Endothelial cell of umbilical vein (primary cell): ENCODE measurements at regions not wholly inside any gene's neighbourhood (a gene's known extent, or its start where the extent isn't known, plus 50 kb on each side); places are given as distances from the start of the nearest gene placed in this dataset.

Experiments
- BruUV-seq: library from RNA; stranded (reverse); fragments of 400-500 nt; replicated peaks from 2 replicates; lab custom pipeline; 2021; lab: Mats Ljungman, UMichigan
- CTCF ChIA-PET: fragments of 300-600, 350-600 bp; sonication (Branson Sonifier 250); formaldehyde crosslinking; loops from one replicate; lab custom pipeline; 2021; ENCODE audit warnings: antibody characterized with exemption, inconsistent platforms; lab: Charles Lee
- POLR2A ChIA-PET: fragments of 300-600, 350-600 bp; sonication (Branson Sonifier 250); formaldehyde crosslinking; loops from one replicate; lab custom pipeline; 2021; ENCODE audit warnings: antibody characterized with exemption, inconsistent platforms; lab: Charles Lee
- DNase-seq: peaks from one replicate; pipeline ENCODE4 v3.0.0-alpha.2; 2011; ENCODE audit warnings: low read depth, low spot score
- FAIRE-seq: peaks from 2 replicates; lab custom pipeline; 2011; peaks lifted over from hg19 to GRCh38; lab: Jason Lieb, UNC
- H2AFZ ChIP-seq: 2 replicates; pipeline ENCODE4 v1.6.0; 2012; ENCODE audit warnings: low read depth, low read length, control low read depth, inconsistent platforms
- H3K27ac ChIP-seq: 2 replicates; pipeline ENCODE4 v1.5.1; 2011; ENCODE audit warnings: low read depth, mild to moderate bottlenecking, control low read depth, low read length, moderate library complexity; ENCODE audit not compliant: insufficient read depth
- H3K27me3 ChIP-seq, 2 experiments: 2 replicates each; pipeline versions ENCODE4 v1.6.0 to v1.6.1; 2011; ENCODE audit warnings: low read length in 2 of 2, mixed read lengths in 1 of 2; ENCODE audit not compliant: control insufficient read depth in 2 of 2, insufficient read depth in 2 of 2
- H3K36me3 ChIP-seq, 2 experiments: 2 replicates in 1 of 2; 3 replicates in 1 of 2; pipeline ENCODE4 v1.5.1; 2011; ENCODE audit warnings: low read length in 2 of 2, mild to moderate bottlenecking in 1 of 2, moderate library complexity in 1 of 2; ENCODE audit not compliant: control insufficient read depth in 2 of 2, insufficient read depth in 2 of 2; ENCODE audit errors: extremely low read depth in 1 of 2
- H3K4me1 ChIP-seq: 3 replicates; pipeline ENCODE4 v1.5.1; 2011; ENCODE audit warnings: mild to moderate bottlenecking, low read length; ENCODE audit not compliant: control insufficient read depth, insufficient read depth; ENCODE audit errors: extremely low read depth
- H3K4me2 ChIP-seq: 2 replicates; pipeline ENCODE4 v1.6.1; 2011; ENCODE audit warnings: low read length, control low read depth, mixed read lengths; ENCODE audit not compliant: insufficient read depth
- H3K4me3 ChIP-seq, 3 experiments: fragments of 200-600 bp in 1 of 3; sonication (generic), shearing (Covaris generic) in 1 of 3; replicated peaks in 1 of 3; 2 replicates each; pipeline ENCODE4 v1.5.1; 2011 to 2016; ENCODE audit warnings: control low read depth in 3 of 3, low read length in 3 of 3, mild to moderate bottlenecking in 2 of 3, inconsistent platforms in 1 of 3, low read depth in 1 of 3, moderate library complexity in 1 of 3; ENCODE audit not compliant: insufficient read depth in 1 of 3
- H3K79me2 ChIP-seq: 2 replicates; pipeline ENCODE4 v1.6.0; 2012; ENCODE audit warnings: low read length, inconsistent platforms; ENCODE audit not compliant: control insufficient read depth, insufficient read depth
- H3K9ac ChIP-seq: replicated peaks from 2 replicates; pipeline ENCODE3; 2011; ENCODE audit warnings: low read length, control low read depth; ENCODE audit not compliant: insufficient read depth; ENCODE audit errors: extremely low read depth
- H3K9me1 ChIP-seq: replicated peaks from 3 replicates; pipeline ENCODE4 v1.6.0; 2011; ENCODE audit warnings: mild to moderate bottlenecking, low read length; ENCODE audit not compliant: control insufficient read depth, insufficient read depth; ENCODE audit errors: extremely low read depth
- H3K9me3 ChIP-seq: replicated peaks from 2 replicates; pipeline ENCODE4 v1.5.1; 2012; ENCODE audit warnings: low read length, inconsistent platforms; ENCODE audit not compliant: control insufficient read depth, insufficient read depth
- H4K20me1 ChIP-seq: replicated peaks from 2 replicates; pipeline ENCODE3; 2011; ENCODE audit warnings: mild to moderate bottlenecking, low read length; ENCODE audit not compliant: control insufficient read depth, insufficient read depth; ENCODE audit errors: extremely low read depth
- EZH2 ChIP-seq: IDR thresholded peaks from 2 replicates; pipeline ENCODE4 v1.6.1; 2012; ENCODE audit warnings: borderline replicate concordance, low read depth, mild to moderate bottlenecking, moderate library complexity, low read length, inconsistent platforms; ENCODE audit not compliant: severe bottlenecking
- FOS ChIP-seq: IDR thresholded peaks from 2 replicates; pipeline ENCODE4 v1.6.1; 2011; ENCODE audit warnings: mild to moderate bottlenecking, low read length, moderate library complexity, borderline replicate concordance; ENCODE audit not compliant: insufficient read depth
- GATA2 ChIP-seq: IDR thresholded peaks from 2 replicates; pipeline ENCODE4 v1.7.0; 2011; ENCODE audit warnings: low read depth, mild to moderate bottlenecking, moderate library complexity, mixed read lengths, low read length; ENCODE audit not compliant: insufficient read length, insufficient read depth
- JUN ChIP-seq: IDR thresholded peaks from 2 replicates; pipeline ENCODE4 v1.6.1; 2011; ENCODE audit warnings: borderline replicate concordance, low read depth; ENCODE audit not compliant: insufficient read length, insufficient read depth
- MAX ChIP-seq: IDR thresholded peaks from 2 replicates; pipeline ENCODE4 v1.6.1; 2011; ENCODE audit not compliant: insufficient read depth, insufficient read length
- MYC ChIP-seq: IDR thresholded peaks from one replicate; pipeline ENCODE4 v1.6.1; 2011; ENCODE audit warnings: mild to moderate bottlenecking, low read depth, low read length
- POLR2A ChIP-seq: IDR thresholded peaks from 2 replicates; pipeline ENCODE4 v1.6.1; 2012; ENCODE audit warnings: low read depth, mild to moderate bottlenecking, control low read depth, low read length
- POLR2AphosphoS5 ChIP-seq: IDR thresholded peaks from 2 replicates; pipeline ENCODE4 v1.6.1; 2012; ENCODE audit warnings: low read depth, mild to moderate bottlenecking, control low read depth, low read length, moderate library complexity; ENCODE audit not compliant: insufficient read depth
- dilution Hi-C: fragments of 300-500 bp; cut with MboI; formaldehyde crosslinking; loops from one replicate; pipeline ENCODE4 v1.15.0; 2019; ENCODE audit warnings: low sequenced_read_pairs; ENCODE audit not compliant: extremely low pct_ligation_motif_present
- intact Hi-C: fragments of 100-400 bp; cut with micrococcal nuclease; formaldehyde crosslinking; loops from one replicate; pipeline ENCODE4 v1.10.0; 2022
- TF ChIP-seq, protein P1 (sequence below), 2 donors: IDR thresholded peaks; 1 replicate in 1 of 2; 2 replicates in 1 of 2; pipeline ENCODE4 v1.5.1; 2011; ENCODE audit warnings: low read length in 2 of 2, mild to moderate bottlenecking in 2 of 2, moderate library complexity in 2 of 2, control low read depth in 1 of 2, inconsistent platforms in 1 of 2, low read depth in 1 of 2; ENCODE audit not compliant: insufficient read depth in 1 of 2; ENCODE audit errors: extremely low read depth in 1 of 2

GRCh38 chr19:29378126-29378525, 147.7 kb upstream of the VSTM2B start:
- H4K20me1 ChIP-seq: no peaks in the 10 kb centered on the region
- H3K9ac ChIP-seq: no peak overlapping the region
- H3K27ac ChIP-seq: no peak overlapping the region
- FAIRE-seq (no peak), DNase-seq (no peak)
- peaks cover 4% of the 10 kb centered on the region for H3K9me3 ChIP-seq
- no peak overlapping the region for H2AFZ ChIP-seq
- H3K79me2 ChIP-seq: no peaks in the 10 kb centered on the region
- POLR2A ChIA-PET: no interaction called here
- no peak overlapping the region for H3K4me2 ChIP-seq
- CTCF ChIA-PET: no interaction called here
- H3K36me3 ChIP-seq: no peaks in the 10 kb centered on the region
- TF ChIP-seq, protein P1, sequence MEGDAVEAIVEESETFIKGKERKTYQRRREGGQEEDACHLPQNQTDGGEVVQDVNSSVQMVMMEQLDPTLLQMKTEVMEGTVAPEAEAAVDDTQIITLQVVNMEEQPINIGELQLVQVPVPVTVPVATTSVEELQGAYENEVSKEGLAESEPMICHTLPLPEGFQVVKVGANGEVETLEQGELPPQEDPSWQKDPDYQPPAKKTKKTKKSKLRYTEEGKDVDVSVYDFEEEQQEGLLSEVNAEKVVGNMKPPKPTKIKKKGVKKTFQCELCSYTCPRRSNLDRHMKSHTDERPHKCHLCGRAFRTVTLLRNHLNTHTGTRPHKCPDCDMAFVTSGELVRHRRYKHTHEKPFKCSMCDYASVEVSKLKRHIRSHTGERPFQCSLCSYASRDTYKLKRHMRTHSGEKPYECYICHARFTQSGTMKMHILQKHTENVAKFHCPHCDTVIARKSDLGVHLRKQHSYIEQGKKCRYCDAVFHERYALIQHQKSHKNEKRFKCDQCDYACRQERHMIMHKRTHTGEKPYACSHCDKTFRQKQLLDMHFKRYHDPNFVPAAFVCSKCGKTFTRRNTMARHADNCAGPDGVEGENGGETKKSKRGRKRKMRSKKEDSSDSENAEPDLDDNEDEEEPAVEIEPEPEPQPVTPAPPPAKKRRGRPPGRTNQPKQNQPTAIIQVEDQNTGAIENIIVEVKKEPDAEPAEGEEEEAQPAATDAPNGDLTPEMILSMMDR (IDR thresholded peaks at IDR 0.05; ENCODE audit: extremely low read depth in 1 of 2, insufficient read depth in 1 of 2, low read depth in 1 of 2, low read length in 2 of 2): no peak
- no peak for TF ChIP-seq POLR2A
- no peak for TF ChIP-seq EZH2
- TF ChIP-seq GATA2: no peak
- TF ChIP-seq JUN: no peak
- no peaks in the 10 kb centered on the region for H3K27me3 ChIP-seq
- intact Hi-C loops (no loop called here), dilution Hi-C loops (no loop called here)
- H3K4me3 ChIP-seq: no peak overlapping the region
- H3K4me1 ChIP-seq: no peaks in the 10 kb centered on the region
- BruUV-seq: no TSS peak
- H3K9me1 ChIP-seq: no peaks in the 10 kb centered on the region

DNA sequence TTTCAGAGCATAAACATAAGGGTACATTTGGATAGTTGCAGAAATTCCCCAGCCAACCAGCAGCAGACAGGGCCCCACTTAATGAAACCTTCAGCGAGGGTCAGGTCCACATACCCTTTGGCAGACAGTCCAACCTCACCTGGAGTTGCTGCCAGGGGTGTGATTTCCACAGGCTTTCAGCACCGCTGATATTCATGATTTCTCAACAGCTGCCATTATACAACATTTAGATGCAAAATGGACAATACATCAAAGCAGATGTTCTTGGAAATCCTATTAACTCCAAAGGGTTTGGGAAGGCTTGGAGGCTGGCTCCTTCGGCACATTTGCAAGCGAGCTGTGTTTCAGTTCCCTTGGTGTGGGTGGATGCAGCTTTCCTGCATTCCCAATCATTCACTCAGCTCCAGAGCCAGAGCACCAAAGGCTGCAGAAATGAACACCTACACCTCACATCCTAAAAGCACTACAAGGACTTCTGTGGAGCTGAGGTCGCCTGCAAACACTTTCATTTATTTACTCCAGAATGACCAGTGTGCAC, 147.2 kb upstream of the VSTM2B start:
- Histone ChIP-seq H3K4me1 (no peaks in the 10 kb centered on the region), H3K9me3 (peaks cover 4% of the 10 kb centered on the region), H3K36me3 (no peaks in the 10 kb centered on the region), H3K27ac (no peak overlapping the region), H2AFZ (no peak overlapping the region), H4K20me1 (no peaks in the 10 kb centered on the region), H3K9ac (no peak overlapping the region), H3K27me3 (no peaks in the 10 kb centered on the region), H3K4me3 (no peak overlapping the region), H3K79me2 (no peaks in the 10 kb centered on the region), H3K4me2 (no peak overlapping the region), H3K9me1 (no peaks in the 10 kb centered on the region)
- ChIA-PET POLR2A (no interaction called here), CTCF (no interaction called here)
- DNase-seq (no peak), FAIRE-seq (no peak)
- no peak for TF ChIP-seq MAX
- no peak for TF ChIP-seq JUN
- no peak for TF ChIP-seq EZH2
- no peak for TF ChIP-seq MYC
- TF ChIP-seq, protein P1 (IDR thresholded peaks at IDR 0.05; ENCODE audit: extremely low read depth in 1 of 2, insufficient read depth in 1 of 2, low read depth in 1 of 2, low read length in 2 of 2): no peak
- no peak for TF ChIP-seq POLR2A
- TF ChIP-seq GATA2: no peak
- TF ChIP-seq POLR2AphosphoS5: no peak
- TF ChIP-seq FOS: no peak
- intact Hi-C loops: no loop called here
- dilution Hi-C loops: no loop called here
- no TSS peak for BruUV-seq
